Spinal cord (tissue), 9 donors: ENCODE measurements at regions not wholly inside any gene's neighbourhood (a gene's known extent, or its start where the extent isn't known, plus 50 kb on each side); places are given as distances from the start of the nearest gene placed in this dataset.

ENCODE experiments used
- DNase-seq, 6 donors: peaks; one replicate each; pipeline versions ENCODE4 v3.0.0 to v3.0.0-alpha.2; 2013 to 2015; ENCODE audit warnings: low spot score in 6 of 6, low read depth in 4 of 6
- H3K27ac ChIP-seq: one replicate; pipeline ENCODE4 v1.5.1; 2013; ENCODE audit warnings: low read depth, low read length, control low read depth
- H3K27me3 ChIP-seq: one replicate; pipeline ENCODE4 v1.6.1; 2013; ENCODE audit warnings: low read length; ENCODE audit not compliant: control insufficient read depth, insufficient read depth
- H3K36me3 ChIP-seq: one replicate; pipeline ENCODE4 v1.6.1; 2013; ENCODE audit warnings: low read length; ENCODE audit not compliant: control insufficient read depth, insufficient read depth
- H3K4me1 ChIP-seq: one replicate; pipeline ENCODE4 v1.6.1; 2013; ENCODE audit warnings: low read length; ENCODE audit not compliant: control insufficient read depth, insufficient read depth
- H3K4me3 ChIP-seq: one replicate; pipeline ENCODE4 v1.5.1; 2013; ENCODE audit warnings: low read depth, low read length, control low read depth
- H3K9me3 ChIP-seq: one replicate; pipeline ENCODE4 v1.6.1; 2013; ENCODE audit warnings: low read length; ENCODE audit not compliant: control insufficient read depth, insufficient read depth
- WGBS: methylation state at CpG from one replicate; pipeline ENCODE4 v1.1.5; 2013; ENCODE audit warnings: missing lambda C conversion rate; ENCODE audit not compliant: insufficient coverage; 5-methylcytosine and 5-hydroxymethylcytosine counted together
- donor health status: healthy.

- no peak for DNase-seq
- Histone ChIP-seq H3K36me3 (no peaks in the 10 kb centered on the region), H3K27me3 (no peaks in the 10 kb centered on the region), H3K27ac (no peak overlapping the region), H3K4me1 (peaks cover 15% of the 10 kb centered on the region), H3K9me3 (no peaks in the 10 kb centered on the region), H3K4me3 (no peak overlapping the region)
- WGBS = 71% methylated on average over 1 of the region's 4 CpGs
These were observed 103.2 kb upstream of the ALDH1B1 start for GRCh38 chr9:38289236-38289865.

GRCh38 chr9:38288502-38288901 is 104.0 kb upstream of the ALDH1B1 start:
- WGBS = 56% methylated on average over 2 of the region's 2 CpGs
- Histone ChIP-seq H3K36me3 (no peaks in the 10 kb centered on the region), H3K9me3 (no peaks in the 10 kb centered on the region), H3K4me1 (peaks cover 21% of the 10 kb centered on the region), H3K4me3 (no peak overlapping the region), H3K27ac (no peak overlapping the region), H3K27me3 (no peaks in the 10 kb centered on the region)
- DNase-seq = no peak

GRCh38 chr9:38287420-38287985 is 105.0 kb upstream of the ALDH1B1 start:
- 91% methylated on average over 2 of the region's 2 CpGs for WGBS
- DNase-seq = no peak
- Histone ChIP-seq H3K27ac (no peak overlapping the region), H3K4me3 (no peak overlapping the region), H3K4me1 (peaks cover 21% of the 10 kb centered on the region), H3K9me3 (no peaks in the 10 kb centered on the region), H3K27me3 (no peaks in the 10 kb centered on the region), H3K36me3 (no peaks in the 10 kb centered on the region)

- DNase-seq = no peak
- H3K36me3 ChIP-seq = no peaks in the 10 kb centered on the region
- 70% methylated on average over 1 of the region's 2 CpGs for WGBS
These were observed 105.7 kb upstream of the ALDH1B1 start for GRCh38 chr9:38286766-38287165.

GRCh38 chr9:38286357-38286756 is 106.1 kb upstream of the ALDH1B1 start:
- no peak overlapping the region for H3K27ac ChIP-seq
- H3K4me1 ChIP-seq = peaks cover 21% of the 10 kb centered on the region
- no peak for DNase-seq
- no peaks in the 10 kb centered on the region for H3K9me3 ChIP-seq
- no peaks in the 10 kb centered on the region for H3K27me3 ChIP-seq
- H3K4me3 ChIP-seq = no peak overlapping the region
- no peaks in the 10 kb centered on the region for H3K36me3 ChIP-seq

More at GRCh38 chr9:38286766-38287165, 105.7 kb upstream of the ALDH1B1 start:
- Histone ChIP-seq H3K9me3 (no peaks in the 10 kb centered on the region), H3K27me3 (no peaks in the 10 kb centered on the region), H3K4me3 (no peak overlapping the region), H3K4me1 (peaks cover 21% of the 10 kb centered on the region), H3K27ac (no peak overlapping the region)

- no peak for DNase-seq
- Histone ChIP-seq H3K36me3 (no peaks in the 10 kb centered on the region), H3K9me3 (no peaks in the 10 kb centered on the region), H3K27me3 (no peaks in the 10 kb centered on the region), H3K4me1 (peaks cover 21% of the 10 kb centered on the region), H3K4me3 (no peak overlapping the region), H3K27ac (no peak overlapping the region)
- 52% methylated on average over 2 of the region's 2 CpGs for WGBS
These were observed 107.3 kb upstream of the ALDH1B1 start for GRCh38 chr9:38285236-38285635.

GRCh38 chr9:38284588-38285051 is 107.9 kb upstream of the ALDH1B1 start:
- 5% methylated on average over 8 of the region's 10 CpGs for WGBS
- H3K4me3 ChIP-seq = no peak overlapping the region
- H3K9me3 ChIP-seq = no peaks in the 10 kb centered on the region
- H3K4me1 ChIP-seq = peaks cover 21% of the 10 kb centered on the region
- H3K36me3 ChIP-seq = no peaks in the 10 kb centered on the region
- no peak overlapping the region for H3K27ac ChIP-seq
- DNase-seq = peak in 5 of 6 donors; percentile 68 to 98 (median 77)
- H3K27me3 ChIP-seq = no peaks in the 10 kb centered on the region

- DNase-seq = no peak
- Histone ChIP-seq H3K9me3 (no peaks in the 10 kb centered on the region), H3K27ac (no peak overlapping the region), H3K4me1 (peaks cover 21% of the 10 kb centered on the region), H3K27me3 (no peaks in the 10 kb centered on the region), H3K36me3 (no peaks in the 10 kb centered on the region), H3K4me3 (no peak overlapping the region)
- 78% methylated on average over 8 of the region's 9 CpGs for WGBS
These were observed 108.4 kb upstream of the ALDH1B1 start for GRCh38 chr9:38284039-38284575.

- no peak for DNase-seq
- Histone ChIP-seq H3K4me3 (no peak overlapping the region), H3K9me3 (no peaks in the 10 kb centered on the region), H3K27me3 (no peaks in the 10 kb centered on the region), H3K27ac (no peak overlapping the region), H3K36me3 (no peaks in the 10 kb centered on the region), H3K4me1 (peaks cover 17% of the 10 kb centered on the region)
- 55% methylated on average over 4 of the region's 4 CpGs for whole genome bisulfite sequencing
These were observed 109.7 kb upstream of the ALDH1B1 start for GRCh38 chr9:38282756-38283155.

- Histone ChIP-seq H3K27me3 (peaks cover 2% of the 10 kb centered on the region), H3K36me3 (no peaks in the 10 kb centered on the region), H3K4me3 (no peak overlapping the region), H3K4me1 (peaks cover 19% of the 10 kb centered on the region), H3K27ac (no peak overlapping the region), H3K9me3 (no peaks in the 10 kb centered on the region)
- no peak for DNase-seq
- 91% methylated on average over 11 of the region's 11 CpGs for WGBS
These were observed 110.6 kb upstream of the ALDH1B1 start for GRCh38 chr9:38281917-38282316.
